ENCODE measurements at regions not wholly inside any gene's neighbourhood (a gene's known extent, or its start where the extent isn't known, plus 50 kb on each side); places are given as distances from the start of the nearest gene placed in this dataset.
"Not testable (repeated sequence)": the region's sequence is repeated elsewhere in the genome, so short reads cannot be mapped to it uniquely, and the experiment has no call there.

DNA sequence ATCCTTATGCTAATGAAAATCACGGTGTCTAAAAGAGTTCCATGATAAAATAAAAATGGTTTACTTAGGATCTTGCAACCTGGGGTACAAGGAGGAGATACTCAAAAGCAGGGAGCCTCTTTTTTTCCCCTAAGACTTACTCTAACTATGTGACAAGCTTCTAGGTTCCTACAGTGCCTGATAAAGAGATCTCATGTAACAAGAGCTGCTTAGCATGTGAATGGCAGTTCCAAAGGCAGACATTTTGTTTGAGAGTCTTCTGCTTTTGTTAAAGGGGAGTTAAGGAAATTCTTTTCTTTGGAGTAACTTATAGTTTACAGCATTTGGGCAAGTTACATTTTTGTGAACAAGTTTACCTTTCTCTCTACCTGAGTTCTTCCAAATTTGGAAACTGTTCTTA is 945.8 kb upstream of the ADGRB3 start:
- TF ChIP-seq, protein P1, sequence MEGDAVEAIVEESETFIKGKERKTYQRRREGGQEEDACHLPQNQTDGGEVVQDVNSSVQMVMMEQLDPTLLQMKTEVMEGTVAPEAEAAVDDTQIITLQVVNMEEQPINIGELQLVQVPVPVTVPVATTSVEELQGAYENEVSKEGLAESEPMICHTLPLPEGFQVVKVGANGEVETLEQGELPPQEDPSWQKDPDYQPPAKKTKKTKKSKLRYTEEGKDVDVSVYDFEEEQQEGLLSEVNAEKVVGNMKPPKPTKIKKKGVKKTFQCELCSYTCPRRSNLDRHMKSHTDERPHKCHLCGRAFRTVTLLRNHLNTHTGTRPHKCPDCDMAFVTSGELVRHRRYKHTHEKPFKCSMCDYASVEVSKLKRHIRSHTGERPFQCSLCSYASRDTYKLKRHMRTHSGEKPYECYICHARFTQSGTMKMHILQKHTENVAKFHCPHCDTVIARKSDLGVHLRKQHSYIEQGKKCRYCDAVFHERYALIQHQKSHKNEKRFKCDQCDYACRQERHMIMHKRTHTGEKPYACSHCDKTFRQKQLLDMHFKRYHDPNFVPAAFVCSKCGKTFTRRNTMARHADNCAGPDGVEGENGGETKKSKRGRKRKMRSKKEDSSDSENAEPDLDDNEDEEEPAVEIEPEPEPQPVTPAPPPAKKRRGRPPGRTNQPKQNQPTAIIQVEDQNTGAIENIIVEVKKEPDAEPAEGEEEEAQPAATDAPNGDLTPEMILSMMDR (IDR thresholded peaks at IDR 0.05; ENCODE audit: insufficient read depth, low read depth, low read length, missing control alignments), result no peak
- H3K4me3 ChIP-seq (ENCODE audit: low read length), result no peak overlapping the region
- no peak for DNase-seq (ENCODE audit: low read depth)

DNA sequence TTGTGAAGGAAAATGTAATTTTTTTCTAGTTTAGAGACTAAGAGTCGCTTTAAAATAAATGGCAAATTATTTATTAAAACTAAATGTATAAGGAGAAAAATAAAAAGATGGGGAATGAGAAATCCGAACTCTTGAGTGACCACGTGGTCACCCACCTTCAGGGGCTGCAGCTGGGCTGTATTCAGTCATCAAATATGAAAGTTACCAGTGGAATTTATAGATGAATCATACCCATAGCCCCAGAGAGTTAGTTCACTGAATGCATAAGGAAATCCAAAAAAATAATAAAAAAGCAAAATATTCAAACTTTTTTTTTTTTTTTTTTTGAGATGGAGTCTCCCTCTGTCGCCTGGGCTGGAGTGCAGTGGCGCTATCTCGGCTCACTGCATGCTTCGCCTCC is 947.7 kb upstream of the ADGRB3 start:
- DNase-seq (ENCODE audit: low read depth), result no peak
- TF ChIP-seq, protein P1 (IDR thresholded peaks at IDR 0.05; ENCODE audit: insufficient read depth, low read depth, low read length, missing control alignments), result no peak
- H3K4me3 ChIP-seq (ENCODE audit: low read length), result no peak overlapping the region

DNA sequence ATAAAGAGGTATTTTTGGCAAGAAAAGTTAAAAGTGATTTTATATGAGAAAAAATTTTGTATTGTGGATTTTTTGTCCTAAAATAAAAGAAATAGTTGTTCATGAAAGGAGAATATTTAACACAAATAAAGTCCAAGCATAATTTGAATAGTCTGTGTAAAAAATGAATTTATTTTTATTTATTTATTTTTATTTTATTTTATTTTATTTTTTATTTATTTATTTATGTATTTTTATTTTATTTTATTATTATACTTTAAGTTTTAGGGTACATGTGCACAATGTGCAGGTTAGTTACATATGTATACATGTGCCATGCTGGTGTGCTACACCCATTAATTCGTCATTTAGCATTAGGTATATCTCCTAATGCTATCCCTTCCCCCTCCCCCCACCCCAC is 948.9 kb upstream of the ADGRB3 start:
- H3K4me3 ChIP-seq (ENCODE audit: low read length); DNase-seq (ENCODE audit: low read depth): not testable (repeated sequence)

DNA sequence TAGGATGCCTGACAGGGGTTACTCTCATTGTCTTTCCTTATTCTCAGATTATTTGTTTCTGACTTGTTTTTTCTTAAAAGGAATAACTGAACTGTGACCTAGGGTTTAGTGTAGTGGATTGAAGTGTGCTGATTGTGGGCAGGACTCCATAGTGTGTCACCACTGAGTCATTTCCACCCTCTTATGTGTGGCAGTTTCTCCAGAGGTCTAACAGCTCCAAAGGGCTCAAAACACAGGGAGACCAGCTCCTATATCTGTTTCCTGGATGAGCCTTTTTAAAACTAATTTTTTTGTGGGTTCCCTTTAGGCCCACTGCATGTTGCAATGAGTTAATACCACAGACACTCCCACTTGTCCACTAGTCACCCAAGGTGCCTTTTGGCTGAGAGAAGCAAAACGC is 951.1 kb upstream of the ADGRB3 start:
- H3K4me3 ChIP-seq (ENCODE audit: low read length), result no peak overlapping the region
- peak; percentile 58 for DNase-seq (ENCODE audit: low read depth)

DNA sequence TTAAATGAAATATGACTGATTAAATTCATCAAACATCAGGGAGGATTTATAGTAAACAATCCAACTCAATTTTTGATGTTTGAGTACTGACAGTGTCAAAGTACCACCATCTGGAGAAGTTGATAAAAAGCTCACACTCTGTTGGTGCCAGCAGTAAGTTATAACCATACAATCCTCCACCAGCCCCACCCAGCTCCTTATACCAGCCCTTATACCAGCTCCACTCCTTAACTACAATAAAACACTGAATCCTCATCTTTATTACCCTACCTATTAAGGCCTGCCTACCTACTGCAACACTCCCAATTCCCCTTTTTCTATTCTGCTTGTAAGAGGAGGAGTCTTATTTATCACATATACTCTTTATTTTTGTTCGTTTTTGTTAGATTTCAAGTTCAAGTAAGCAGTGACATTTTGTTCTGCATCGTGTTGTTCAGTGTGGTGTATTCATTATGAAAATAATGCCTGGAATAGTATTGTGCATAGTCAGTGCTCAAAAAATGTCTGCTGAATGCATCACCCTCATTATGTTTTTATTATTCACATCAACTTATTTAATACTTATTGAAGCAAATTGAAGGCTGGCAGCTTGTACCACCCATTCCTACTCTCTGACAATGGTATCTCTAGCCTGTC is 954.7 kb upstream of the ADGRB3 start:
- TF ChIP-seq, protein P1 (IDR thresholded peaks at IDR 0.05; ENCODE audit: insufficient read depth, low read depth, low read length, missing control alignments), result no peak
- H3K4me3 ChIP-seq (ENCODE audit: low read length), result no peak overlapping the region
- no peak for DNase-seq (ENCODE audit: low read depth)

More for the DNA sequence above, 951.1 kb upstream of the ADGRB3 start:
- TF ChIP-seq, protein P1 (IDR thresholded peaks at IDR 0.05; ENCODE audit: insufficient read depth, low read depth, low read length, missing control alignments), result no peak

DNA sequence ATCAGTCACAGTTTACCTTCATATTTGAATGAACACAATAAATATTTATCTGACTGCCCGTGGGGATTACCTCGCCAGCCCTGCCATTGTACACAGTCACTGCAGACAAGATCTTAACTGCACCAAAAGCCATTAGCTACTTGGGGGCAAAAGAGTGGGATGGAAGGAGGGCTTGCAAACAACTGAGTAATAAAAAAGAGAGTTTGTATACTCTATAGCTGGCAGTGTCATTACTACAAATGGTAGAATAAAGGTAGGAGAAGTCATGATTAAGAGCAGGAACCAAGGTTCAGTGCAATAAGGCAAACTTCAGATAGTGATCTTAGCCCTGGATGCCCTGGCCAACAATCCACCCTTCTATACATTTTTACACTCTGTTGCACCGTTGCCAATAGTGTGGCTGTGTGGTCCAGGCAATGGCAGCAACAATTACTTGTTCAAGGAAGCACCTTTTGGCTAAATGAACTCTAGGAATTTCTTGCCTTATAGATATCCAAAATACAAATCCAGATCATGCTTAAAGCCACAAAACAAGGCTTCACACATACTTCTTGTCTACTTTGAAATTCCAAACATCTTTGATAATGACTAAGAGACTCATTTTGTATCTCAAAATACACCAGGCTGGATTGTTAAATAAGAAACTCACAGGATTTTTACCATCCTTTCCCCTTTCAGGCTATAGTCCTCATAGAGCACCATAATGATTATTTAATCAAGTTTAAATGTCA is 955.4 kb upstream of the ADGRB3 start:
- no peak overlapping the region for H3K4me3 ChIP-seq (ENCODE audit: low read length)
- TF ChIP-seq, protein P1 (IDR thresholded peaks at IDR 0.05; ENCODE audit: insufficient read depth, low read depth, low read length, missing control alignments), result no peak
- DNase-seq (ENCODE audit: low read depth), result no peak

DNA sequence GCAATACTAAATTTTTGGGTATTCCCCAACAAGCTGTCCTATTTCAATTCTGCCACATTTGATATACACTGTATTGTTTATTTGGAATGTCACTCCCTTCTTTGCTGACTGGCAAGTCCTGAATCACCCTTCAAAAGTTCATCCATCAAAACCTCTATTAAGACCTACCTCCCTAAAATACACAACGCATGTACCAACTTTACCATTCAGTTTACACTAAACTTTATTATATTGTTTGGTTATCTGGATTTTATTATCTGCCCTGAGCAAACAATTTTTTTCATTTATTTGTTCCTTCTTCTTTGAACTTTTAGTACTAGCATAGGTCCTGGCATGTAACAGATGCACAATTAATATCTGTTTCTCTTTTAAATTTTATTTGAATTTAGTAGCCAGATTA is 958.2 kb upstream of the ADGRB3 start:
- TF ChIP-seq, protein P1 (IDR thresholded peaks at IDR 0.05; ENCODE audit: insufficient read depth, low read depth, low read length, missing control alignments), result no peak

More for the DNA sequence above, 958.2 kb upstream of the ADGRB3 start:
- no peak for DNase-seq (ENCODE audit: low read depth)
- H3K4me3 ChIP-seq (ENCODE audit: low read length), result no peak overlapping the region
